ENCODE measurements at regions not wholly inside any gene's neighbourhood (a gene's known extent, or its start where the extent isn't known, plus 50 kb on each side); places are given as distances from the start of the nearest gene placed in this dataset.

DNA sequence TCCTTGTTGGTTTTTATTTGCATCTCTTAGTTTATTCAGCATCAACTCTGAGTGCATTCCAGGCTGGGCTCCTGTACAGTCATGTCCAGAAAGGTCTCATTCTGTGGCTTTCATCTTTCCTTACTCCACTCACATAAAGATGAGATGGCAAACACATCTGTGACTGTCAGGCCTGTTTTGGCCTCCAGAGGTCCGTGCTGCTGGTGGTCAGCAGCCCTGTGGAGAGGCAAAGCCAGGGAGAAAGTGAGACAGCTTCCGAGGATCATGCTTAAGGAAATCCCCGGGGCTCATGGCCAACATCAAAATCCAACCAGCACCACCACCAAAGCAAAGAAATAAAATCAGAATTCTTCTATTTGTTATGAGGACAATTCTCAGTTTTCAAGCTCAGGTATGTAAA is 96.1 kb upstream of the HIVEP3 start:
- no peak for TF ChIP-seq CTCF (IDR thresholded peaks at IDR 0.05)
- TF ChIP-seq POLR2A (IDR thresholded peaks at IDR 0.05): no peak
